Esophagus squamous epithelium (tissue), 5 donors: ENCODE measurements at regions not wholly inside any gene's neighbourhood (a gene's known extent, or its start where the extent isn't known, plus 50 kb on each side); places are given as distances from the start of the nearest gene placed in this dataset.
A peak's percentile ranks its signal among the peaks of the same experiment; 100 is the strongest.

Experiments used
- DNase-seq: peaks from one replicate; lab custom pipeline; 2025; lab: John Stamatoyannopoulos, UW
- H3K27ac ChIP-seq, 4 donors: fragments of 200-600 bp; sonication (generic); one replicate each; pipeline ENCODE4 v1.5.1; 2016 to 2019; ENCODE audit warnings: mild to moderate bottlenecking in 1 of 4
- H3K27me3 ChIP-seq, 4 donors: fragments of 200-600 bp; sonication (generic); 1 replicate in 3 of 4; 2 replicates in 1 of 4; pipeline versions ENCODE4 v1.5.1 to v1.6.0; 2017 to 2021; ENCODE audit warnings: antibody characterized with exemption in 1 of 4
- H3K36me3 ChIP-seq, 3 donors: fragments of 200-600 bp; sonication (generic); one replicate each; pipeline ENCODE4 v1.5.1; 2016 to 2019
- H3K4me1 ChIP-seq, 3 donors: fragments of 200-600 bp; sonication (generic); one replicate each; pipeline ENCODE4 v1.5.1; 2017 to 2019
- H3K4me3 ChIP-seq, 4 donors: fragments of 200-600 bp; sonication (generic); 1 replicate in 3 of 4; 2 replicates in 1 of 4; pipeline ENCODE4 v1.5.1; 2016 to 2019; ENCODE audit warnings: mild to moderate bottlenecking in 2 of 4, moderate library complexity in 1 of 4
- H3K9me3 ChIP-seq, 3 donors: fragments of 200-600 bp; sonication (generic); one replicate each; pipeline ENCODE4 v1.5.1; 2016 to 2019
- CTCF ChIP-seq, 6 experiments: fragments of 450-650 bp in 4 of 6; fragments of 200-600 bp in 2 of 6; sonication (generic) in 2 of 6; IDR thresholded peaks; one replicate each; pipeline ENCODE4 v1.5.1; 2016 to 2019; ENCODE audit warnings: antibody characterized with exemption in 6 of 6, mild to moderate bottlenecking in 4 of 6, moderate library complexity in 4 of 6
- POLR2A ChIP-seq, 4 donors: fragments of 450-650 bp; IDR thresholded peaks; one replicate each; pipeline ENCODE4 v1.6.1; 2017; ENCODE audit warnings: antibody characterized with exemption in 4 of 4, mild to moderate bottlenecking in 4 of 4, moderate library complexity in 3 of 4
- WGBS, 2 donors: methylation state at CpG; one replicate each; pipeline ENCODE4 v1.1.5; 2018; 5-methylcytosine and 5-hydroxymethylcytosine counted together
- intact Hi-C: fragments of 100-400 bp; cut with DNase I; formaldehyde crosslinking; loops from one replicate; pipeline ENCODE4 v1.15.0; 2022
- donor health status: DM: yes; HTN: yes; CAD: no.

GRCh38 chr13:110808138-110808537 lies 94.6 kb downstream of the ING1 start:
- intact Hi-C loops: no loop called here
- TF ChIP-seq CTCF (IDR thresholded peaks at IDR 0.05) (no peak), POLR2A (IDR thresholded peaks at IDR 0.05) (no peak)
- Histone ChIP-seq H3K36me3 (no peaks in the 10 kb centered on the region), H3K4me3 (no peak overlapping the region), H3K27me3 (peaks cover 0 to 75% (median 2%) of the 10 kb centered on the region in 4 donors), H3K27ac (no peak overlapping the region), H3K4me1 (peaks cover 3 to 14% (median 4%) of the 10 kb centered on the region in 3 donors), H3K9me3 (no peaks in the 10 kb centered on the region)
- 69% methylated on average over 4 of the region's 4 CpGs for WGBS, 2 donors
- DNase-seq: no peak

- no peak overlapping the region for H3K4me3 ChIP-seq
- 64 to 80% methylated on average over 10 of the region's 10 CpGs for WGBS, 2 donors
- H3K4me1 ChIP-seq: peaks cover 3 to 14% (median 4%) of the 10 kb centered on the region in 3 donors
- H3K27me3 ChIP-seq: peaks cover 0 to 76% (median 2%) of the 10 kb centered on the region in 4 donors
- no peaks in the 10 kb centered on the region for H3K9me3 ChIP-seq
- no peak for DNase-seq
- no peak for TF ChIP-seq CTCF (IDR thresholded peaks at IDR 0.05)
- TF ChIP-seq POLR2A (IDR thresholded peaks at IDR 0.05): no peak
- H3K36me3 ChIP-seq: no peaks in the 10 kb centered on the region
- intact Hi-C loops: no loop called here
- H3K27ac ChIP-seq: no peak overlapping the region
Observed at GRCh38 chr13:110809871-110810486, 96.5 kb downstream of the ING1 start.

GRCh38 chr13:110811008-110811720 lies 97.7 kb downstream of the ING1 start:
- Histone ChIP-seq H3K4me3 (no peak overlapping the region), H3K9me3 (no peaks in the 10 kb centered on the region), H3K27me3 (peaks cover 0 to 68% (median 2%) of the 10 kb centered on the region in 4 donors), H3K36me3 (no peaks in the 10 kb centered on the region), H3K27ac (no peak overlapping the region), H3K4me1 (peaks cover 3 to 14% (median 4%) of the 10 kb centered on the region in 3 donors)
- 77 to 79% methylated on average over 4 to 13 of the region's 16 CpGs for WGBS, 2 donors
- DNase-seq: no peak
- TF ChIP-seq POLR2A (IDR thresholded peaks at IDR 0.05) (no peak), CTCF (IDR thresholded peaks at IDR 0.05) (no peak)
- intact Hi-C loops: no loop called here

- peak overlapping the region in 2 of 4 donors; percentile 28 to 50 for H3K4me3 ChIP-seq
- WGBS, 2 donors: 46 to 49% methylated on average over 8 of the region's 8 CpGs
- H3K9me3 ChIP-seq: no peaks in the 10 kb centered on the region
- no peak for DNase-seq
- no peak overlapping the region for H3K27ac ChIP-seq
- H3K36me3 ChIP-seq: no peaks in the 10 kb centered on the region
- H3K27me3 ChIP-seq: peaks cover 0 to 62% (median 2%) of the 10 kb centered on the region in 4 donors
- H3K4me1 ChIP-seq: peaks cover 3 to 14% (median 4%) of the 10 kb centered on the region in 3 donors
- TF ChIP-seq POLR2A (IDR thresholded peaks at IDR 0.05): no peak
- no peak for TF ChIP-seq CTCF (IDR thresholded peaks at IDR 0.05)
- intact Hi-C loops: no loop called here
Observed at GRCh38 chr13:110811771-110812120, 98.2 kb downstream of the ING1 start.
